HepG2 (cell line): ENCODE measurements at regions not wholly inside any gene's neighbourhood (a gene's known extent, or its start where the extent isn't known, plus 50 kb on each side); places are given as distances from the start of the nearest gene placed in this dataset.

ENCODE experiments used
- ATAC-seq: fragments of 200-7000 bp; cut with Tn5 transposase; 3 replicates; pipeline ENCODE4 v1.9.1; 2020; ENCODE audit warnings: mild to moderate bottlenecking, moderate library complexity
- BruUV-seq: library from RNA; stranded (reverse); fragments of 400-500 nt; replicated peaks from 2 replicates; lab custom pipeline; 2021; lab: Mats Ljungman, UMichigan
- CTCF ChIA-PET: fragments of 300-600 bp; formaldehyde crosslinking; extraction: SDS; loops from one replicate; lab custom pipeline; 2021; ENCODE audit warnings: low total read pairs, inconsistent platforms, low intra/inter-chr PET ratio; lab: Yijun Ruan, JAX
- POLR2A ChIA-PET: fragments of 350-600 bp; sonication (Branson Sonifier 250); formaldehyde crosslinking; loops from one replicate; lab custom pipeline; 2020; ENCODE audit warnings: antibody characterized with exemption, inconsistent platforms; lab: Yijun Ruan, JAX
- DNase-seq: peaks from one replicate; pipeline ENCODE4 v3.0.0-alpha.2; 2015; ENCODE audit warnings: low spot score
- FAIRE-seq: peaks from 3 replicates; lab custom pipeline; 2011; peaks lifted over from hg19 to GRCh38; lab: Jason Lieb, UNC
- H2AFZ ChIP-seq: one replicate; pipeline ENCODE4 v1.6.1; 2011; ENCODE audit warnings: low read length, inconsistent platforms
- H3K27ac ChIP-seq: fragments of 300-600 bp; 3 replicates; pipeline ENCODE4 v1.8.0; 2011; ENCODE audit warnings: mixed run types, mild to moderate bottlenecking, mixed read lengths, low read length, inconsistent platforms; ENCODE audit not compliant: insufficient read depth; ENCODE audit errors: extremely low read length
- H3K27me3 ChIP-seq, 2 experiments: fragments of 200-600 bp in 1 of 2; 2 replicates in 1 of 2; 3 replicates in 1 of 2; pipeline versions ENCODE4 v1.6.0 to v1.8.0; 2011; ENCODE audit warnings: low read length in 2 of 2, mild to moderate bottlenecking in 2 of 2, moderate library complexity in 2 of 2, inconsistent platforms in 1 of 2; ENCODE audit not compliant: insufficient read depth in 2 of 2, control insufficient read depth in 1 of 2
- H3K36me3 ChIP-seq, 2 experiments: fragments of 200-600 bp in 1 of 2; replicated peaks in 1 of 2; 2 replicates in 1 of 2; 3 replicates in 1 of 2; pipeline versions ENCODE4 v1.5.1 to v1.8.0; 2011; ENCODE audit warnings: low read length in 2 of 2, inconsistent platforms in 1 of 2; ENCODE audit not compliant: insufficient read depth in 2 of 2, control insufficient read depth in 1 of 2
- H3K4me1 ChIP-seq: 2 replicates; pipeline ENCODE4 v1.5.1; 2012; ENCODE audit warnings: low read length, inconsistent platforms; ENCODE audit not compliant: insufficient read depth
- H3K4me2 ChIP-seq: 2 replicates; pipeline ENCODE4 v1.6.0; 2011; ENCODE audit warnings: low read depth, low read length, inconsistent platforms
- H3K4me3 ChIP-seq, 3 experiments: fragments of 200-600 bp in 1 of 3; sonication (generic), shearing (Covaris generic) in 1 of 3; replicated peaks in 1 of 3; 2 replicates each; pipeline ENCODE4 v1.5.1; 2011 to 2016; ENCODE audit warnings: low read length in 3 of 3, inconsistent platforms in 2 of 3, low read depth in 2 of 3, mild to moderate bottlenecking in 2 of 3, control low read depth in 1 of 3, mixed read lengths in 1 of 3; ENCODE audit not compliant: insufficient read depth in 1 of 3
- H3K79me2 ChIP-seq: one replicate; pipeline ENCODE4 v1.6.1; 2011; ENCODE audit warnings: low read length, inconsistent platforms; ENCODE audit not compliant: insufficient read depth
- H3K9ac ChIP-seq: 2 replicates; pipeline ENCODE4 v1.6.0; 2011; ENCODE audit warnings: mild to moderate bottlenecking, low read depth, low read length, inconsistent platforms; ENCODE audit not compliant: insufficient read depth
- H3K9me3 ChIP-seq: 2 replicates; pipeline ENCODE4 v1.5.1; 2012; ENCODE audit warnings: mild to moderate bottlenecking, low read length
- H4K20me1 ChIP-seq: 2 replicates; pipeline ENCODE4 v1.6.0; 2011; ENCODE audit warnings: inconsistent platforms, mild to moderate bottlenecking, low read length, moderate library complexity; ENCODE audit not compliant: insufficient read depth
- ADNP ChIP-seq: sonication (generic); formaldehyde crosslinking; IDR thresholded peaks from 2 replicates; pipeline ENCODE4 v1.4.0; 2020; ENCODE audit warnings: missing genetic modification reagents
- ATF4 ChIP-seq, 2 experiments: fragments of 450-650 bp in 1 of 2; sonication (generic) in 1 of 2; formaldehyde crosslinking; IDR thresholded peaks; 2 replicates each; pipeline versions ENCODE4 v1.5.0 to v1.8.0; 2020 to 2022; ENCODE audit warnings: mild to moderate bottlenecking in 1 of 2, missing genetic modification reagents in 1 of 2
- JUNB ChIP-seq: sonication (generic); formaldehyde crosslinking; IDR thresholded peaks from 2 replicates; pipeline ENCODE4 v1.8.0; 2022; ENCODE audit warnings: missing genetic modification reagents, mild to moderate bottlenecking, borderline replicate concordance
- PAF1 ChIP-seq: IDR thresholded peaks from 2 replicates; pipeline ENCODE4 v1.6.1; 2016; ENCODE audit warnings: missing genetic modification reagents, missing compliant biosample characterization
- SIN3A ChIP-seq: IDR thresholded peaks from 2 replicates; pipeline ENCODE4 v1.6.1; 2011; ENCODE audit warnings: low read depth, mild to moderate bottlenecking, control low read depth, low read length, borderline replicate concordance
- YEATS2 ChIP-seq: sonication (generic); formaldehyde crosslinking; IDR thresholded peaks from 2 replicates; pipeline ENCODE4 v1.4.0; 2020; ENCODE audit warnings: missing genetic modification reagents, borderline replicate concordance
- ZMAT3 ChIP-seq: sonication (generic); formaldehyde crosslinking; conservative IDR thresholded peaks from 2 replicates; pipeline ENCODE4 v1.7.0; 2021; ENCODE audit warnings: missing genetic modification reagents
- ZNF556 ChIP-seq: sonication (generic); formaldehyde crosslinking; IDR thresholded peaks from 2 replicates; pipeline ENCODE4 v1.4.0; 2020; ENCODE audit warnings: mild to moderate bottlenecking, missing genetic modification reagents, borderline replicate concordance
- ZNF557 ChIP-seq: sonication (generic); formaldehyde crosslinking; IDR thresholded peaks from 2 replicates; pipeline ENCODE4 v1.4.0; 2020; ENCODE audit warnings: missing genetic modification reagents
- ZNF768 ChIP-seq: sonication (generic); formaldehyde crosslinking; IDR thresholded peaks from 2 replicates; pipeline ENCODE4 v1.4.0; 2020; ENCODE audit warnings: missing genetic modification reagents
- ZSCAN31 ChIP-seq: sonication (generic); formaldehyde crosslinking; IDR thresholded peaks from 2 replicates; pipeline ENCODE4 v1.5.0; 2020; ENCODE audit warnings: low read depth, mild to moderate bottlenecking, missing genetic modification reagents
- WGBS: methylation state at CpG from one replicate; pipeline ENCODE4 v1.1.6; 2017; ENCODE audit warnings: low lambda C conversion rate; 5-methylcytosine and 5-hydroxymethylcytosine counted together
- in situ Hi-C: cut with HindIII; loops from 2 replicates; pipeline ENCODE4 v1.10.0; 2017; ENCODE audit warnings: low pct_unique_long_range_greater_than_20kb; ENCODE audit not compliant: extremely low pct_ligation_motif_present
- intact Hi-C: fragments of 100-400 bp; cut with micrococcal nuclease; formaldehyde crosslinking; loops from one replicate; pipeline ENCODE4 v1.10.0; 2022; ENCODE audit not compliant: unreplicated experiment
- TF ChIP-seq, protein P1 (sequence below): sonication (generic); formaldehyde crosslinking; conservative IDR thresholded peaks from 2 replicates; pipeline ENCODE4 v1.4.0; 2020; ENCODE audit warnings: missing genetic modification reagents

DNA sequence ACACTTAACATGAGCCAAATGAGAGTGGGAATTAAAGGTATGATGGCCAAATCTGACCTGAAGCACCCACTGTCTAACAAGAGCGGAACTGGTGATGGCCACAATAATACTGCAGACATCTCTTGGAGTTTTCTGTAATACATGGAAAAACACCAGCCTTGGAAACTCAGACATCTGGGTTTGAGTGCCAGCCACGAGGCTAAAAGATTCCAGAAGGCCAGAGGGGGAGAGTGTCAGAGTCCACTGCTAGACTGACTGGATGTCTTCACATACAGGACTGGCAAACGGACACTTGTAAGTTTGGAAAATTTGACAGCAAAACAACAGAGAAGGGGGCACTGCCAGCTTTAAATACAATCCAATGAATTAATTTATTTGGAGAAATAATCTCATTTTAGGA is 175.1 kb downstream of the ADSS2 start (continued):
- TF ChIP-seq PAF1 (CRISPR knock-in tag), result no peak
- TF ChIP-seq YEATS2, result no peak
- no peak for TF ChIP-seq ZMAT3
- TF ChIP-seq ZNF556, result no peak
- TF ChIP-seq SIN3A, result no peak

GRCh38 chr1:244280201-244280600 is 171.5 kb downstream of the ADSS2 start:
- no peak for TF ChIP-seq ADNP (CRISPR knock-in tag)
- TF ChIP-seq, protein P1, sequence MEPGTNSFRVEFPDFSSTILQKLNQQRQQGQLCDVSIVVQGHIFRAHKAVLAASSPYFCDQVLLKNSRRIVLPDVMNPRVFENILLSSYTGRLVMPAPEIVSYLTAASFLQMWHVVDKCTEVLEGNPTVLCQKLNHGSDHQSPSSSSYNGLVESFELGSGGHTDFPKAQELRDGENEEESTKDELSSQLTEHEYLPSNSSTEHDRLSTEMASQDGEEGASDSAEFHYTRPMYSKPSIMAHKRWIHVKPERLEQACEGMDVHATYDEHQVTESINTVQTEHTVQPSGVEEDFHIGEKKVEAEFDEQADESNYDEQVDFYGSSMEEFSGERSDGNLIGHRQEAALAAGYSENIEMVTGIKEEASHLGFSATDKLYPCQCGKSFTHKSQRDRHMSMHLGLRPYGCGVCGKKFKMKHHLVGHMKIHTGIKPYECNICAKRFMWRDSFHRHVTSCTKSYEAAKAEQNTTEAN (CRISPR knock-in tag), result no peak
- TF ChIP-seq ZSCAN31 (CRISPR knock-in tag), result no peak
- no peak for TF ChIP-seq ZNF768
- no peak for TF ChIP-seq JUNB (CRISPR knock-in tag)
- TF ChIP-seq ZNF557 (CRISPR knock-in tag), result no peak
- no peak for TF ChIP-seq ATF4 (CRISPR knock-in tag; IDR thresholded peaks at IDR 0.05)
- no peaks in the 10 kb centered on the region; the same call in 1 of the 2 replicates for H4K20me1 ChIP-seq
- FAIRE-seq (no peak), ATAC-seq (no peak), DNase-seq (no peak)
- H3K4me1 ChIP-seq, result no peaks in the 10 kb centered on the region
- intact Hi-C loops, result no loop called here
- H3K36me3 ChIP-seq, result no peaks in the 10 kb centered on the region
- H3K27me3 ChIP-seq, result peaks cover 0 to 4% of the 10 kb centered on the region in 2 experiments; a peak in 1 of 5 replicates
- H3K4me2 ChIP-seq, result no peak overlapping the region
- H3K79me2 ChIP-seq, result no peaks in the 10 kb centered on the region
- H3K9me3 ChIP-seq, result no peaks in the 10 kb centered on the region
- ChIA-PET CTCF (no interaction called here), POLR2A (no interaction called here)
- H3K9ac ChIP-seq, result no peak overlapping the region
- 1% methylated on average over 7 of the region's 7 CpGs for WGBS
- BruUV-seq, result no TSS peak
- in situ Hi-C loops, result no loop called here
- no peak overlapping the region for H3K4me3 ChIP-seq
- H2AFZ ChIP-seq, result no peak overlapping the region
- no peak overlapping the region for H3K27ac ChIP-seq
